ENCODE measurements at regions not wholly inside any gene's neighbourhood (a gene's known extent, or its start where the extent isn't known, plus 50 kb on each side); places are given as distances from the start of the nearest gene placed in this dataset.

- TF ChIP-seq, protein P1, sequence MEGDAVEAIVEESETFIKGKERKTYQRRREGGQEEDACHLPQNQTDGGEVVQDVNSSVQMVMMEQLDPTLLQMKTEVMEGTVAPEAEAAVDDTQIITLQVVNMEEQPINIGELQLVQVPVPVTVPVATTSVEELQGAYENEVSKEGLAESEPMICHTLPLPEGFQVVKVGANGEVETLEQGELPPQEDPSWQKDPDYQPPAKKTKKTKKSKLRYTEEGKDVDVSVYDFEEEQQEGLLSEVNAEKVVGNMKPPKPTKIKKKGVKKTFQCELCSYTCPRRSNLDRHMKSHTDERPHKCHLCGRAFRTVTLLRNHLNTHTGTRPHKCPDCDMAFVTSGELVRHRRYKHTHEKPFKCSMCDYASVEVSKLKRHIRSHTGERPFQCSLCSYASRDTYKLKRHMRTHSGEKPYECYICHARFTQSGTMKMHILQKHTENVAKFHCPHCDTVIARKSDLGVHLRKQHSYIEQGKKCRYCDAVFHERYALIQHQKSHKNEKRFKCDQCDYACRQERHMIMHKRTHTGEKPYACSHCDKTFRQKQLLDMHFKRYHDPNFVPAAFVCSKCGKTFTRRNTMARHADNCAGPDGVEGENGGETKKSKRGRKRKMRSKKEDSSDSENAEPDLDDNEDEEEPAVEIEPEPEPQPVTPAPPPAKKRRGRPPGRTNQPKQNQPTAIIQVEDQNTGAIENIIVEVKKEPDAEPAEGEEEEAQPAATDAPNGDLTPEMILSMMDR (IDR thresholded peaks at IDR 0.05; ENCODE audit: insufficient read depth, missing control alignments), result no peak
- no peak for DNase-seq (ENCODE audit: insufficient read length, low spot score)
- FAIRE-seq, result no peak
Measured at GRCh38 chr16:7113395-7113794, 219.2 kb upstream of the RBFOX1 start.

DNA sequence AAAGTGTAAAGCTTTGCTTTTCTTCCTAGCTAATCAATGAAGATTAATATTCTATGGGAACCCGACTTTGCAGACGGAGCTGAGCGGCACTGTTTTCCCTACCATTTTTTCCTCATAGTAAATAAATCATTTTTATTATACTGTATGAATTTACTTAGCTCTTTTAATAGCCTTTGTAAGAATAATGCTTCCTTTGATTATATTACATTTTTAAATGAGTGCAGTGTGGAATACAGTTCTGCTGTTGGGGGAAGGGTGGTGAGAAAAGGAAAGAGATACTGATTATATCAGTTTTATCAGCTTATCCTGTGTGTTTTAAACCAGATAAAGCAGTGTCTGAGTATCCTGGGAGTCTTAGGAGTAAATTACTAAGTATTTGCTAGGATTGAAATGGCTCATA lies 221.4 kb upstream of the RBFOX1 start:
- FAIRE-seq, result no peak
- no peak for DNase-seq (ENCODE audit: insufficient read length, low spot score)
- TF ChIP-seq, protein P1 (IDR thresholded peaks at IDR 0.05; ENCODE audit: insufficient read depth, missing control alignments), result no peak

GRCh38 chr16:7107436-7107835 lies 225.2 kb upstream of the RBFOX1 start:
- TF ChIP-seq, protein P1 (IDR thresholded peaks at IDR 0.05; ENCODE audit: insufficient read depth, missing control alignments), result no peak
- DNase-seq (ENCODE audit: insufficient read length, low spot score) (no peak), FAIRE-seq (no peak)

DNA sequence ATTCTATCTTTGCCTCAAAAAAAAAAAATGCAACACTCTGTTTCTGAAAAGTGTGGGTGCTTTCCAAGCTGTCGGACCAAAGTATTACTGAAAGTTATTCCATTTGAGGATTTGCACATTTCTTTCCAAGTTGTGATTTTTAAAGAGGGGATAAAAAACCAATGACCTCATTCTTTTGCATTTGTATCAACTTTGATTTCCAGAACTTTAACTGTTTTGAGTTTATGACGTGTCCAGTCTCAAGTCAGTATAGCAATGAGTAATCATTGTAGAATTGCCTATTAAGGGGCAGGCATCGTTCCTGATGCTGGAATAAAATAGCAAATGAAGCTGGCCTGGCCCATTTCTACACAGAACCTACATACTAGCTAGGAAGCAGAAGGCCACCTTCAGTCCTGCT lies 229.6 kb upstream of the RBFOX1 start:
- FAIRE-seq (no peak), DNase-seq (ENCODE audit: insufficient read length, low spot score) (no peak)
- TF ChIP-seq, protein P1 (IDR thresholded peaks at IDR 0.05; ENCODE audit: insufficient read depth, missing control alignments), result no peak

DNA sequence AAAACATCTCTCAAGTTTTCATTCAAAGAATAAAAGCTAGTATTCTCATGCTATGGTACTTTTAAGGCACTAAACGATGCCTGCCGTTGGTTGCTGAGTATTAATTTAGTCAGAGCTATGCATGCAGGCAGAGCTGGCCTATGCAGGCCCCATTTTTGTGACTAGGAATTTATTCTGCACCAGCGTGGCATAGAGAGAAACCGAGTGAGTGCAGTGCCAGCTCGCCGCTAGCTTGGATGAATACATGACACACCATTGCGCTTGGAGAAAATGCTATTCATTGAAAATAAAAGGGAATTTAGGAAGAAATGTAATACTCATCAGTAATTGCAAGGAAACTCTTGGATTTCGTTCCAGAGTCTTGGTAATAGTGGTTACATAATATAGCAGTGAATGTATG lies 231.6 kb upstream of the RBFOX1 start:
- TF ChIP-seq, protein P1 (IDR thresholded peaks at IDR 0.05; ENCODE audit: insufficient read depth, missing control alignments), result no peak
- no peak for FAIRE-seq
- no peak for DNase-seq (ENCODE audit: insufficient read length, low spot score)

GRCh38 chr16:7097518-7097917 lies 235.1 kb upstream of the RBFOX1 start:
- TF ChIP-seq, protein P1 (IDR thresholded peaks at IDR 0.05; ENCODE audit: insufficient read depth, missing control alignments), result no peak
- FAIRE-seq, result no peak

DNA sequence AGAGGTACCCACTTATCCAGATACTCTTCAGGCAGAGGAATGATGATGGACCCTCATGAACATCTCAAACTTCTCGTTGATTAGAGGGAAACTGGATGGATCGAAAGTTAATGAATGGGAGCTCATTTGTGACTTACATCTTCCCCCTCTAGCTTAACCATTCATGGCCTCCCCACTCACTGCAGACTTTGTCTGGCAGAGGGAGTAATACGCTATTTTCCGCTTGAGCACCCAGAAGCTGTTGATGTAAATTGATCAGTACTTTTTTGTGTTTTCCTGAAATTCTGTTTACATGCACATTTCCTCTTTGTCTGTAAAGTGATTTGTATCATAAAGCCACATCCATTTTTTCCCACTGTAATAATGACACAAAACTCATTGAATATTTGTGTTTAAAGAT lies 239.1 kb upstream of the RBFOX1 start:
- DNase-seq (ENCODE audit: insufficient read length, low spot score), result no peak
- TF ChIP-seq, protein P1 (IDR thresholded peaks at IDR 0.05; ENCODE audit: insufficient read depth, missing control alignments), result no peak

More at GRCh38 chr16:7097518-7097917, 235.1 kb upstream of the RBFOX1 start:
- no peak for DNase-seq (ENCODE audit: insufficient read length, low spot score)

More for the DNA sequence above, 239.1 kb upstream of the RBFOX1 start:
- no peak for FAIRE-seq
